ENCODE measurements at regions not wholly inside any gene's neighbourhood (a gene's known extent, or its start where the extent isn't known, plus 50 kb on each side); places are given as distances from the start of the nearest gene placed in this dataset.
"Not testable (repeated sequence)": the region's sequence is repeated elsewhere in the genome, so short reads cannot be mapped to it uniquely, and the experiment has no call there.

GRCh38 chr1:120542365-120542764, 127.5 kb downstream of the NBPF8 start:
- ATAC-seq; intact Hi-C loops (cut with DNase I); DNase-seq: not testable (repeated sequence)

GRCh38 chr1:120542940-120543339, 128.1 kb downstream of the NBPF8 start:
- intact Hi-C loops (cut with DNase I); ATAC-seq; DNase-seq: not testable (repeated sequence)

GRCh38 chr1:120544434-120544833, 129.6 kb downstream of the NBPF8 start:
- peak; percentile 81 to 91 for ATAC-seq
- DNase-seq, result peak; percentile 47
- intact Hi-C loops (cut with DNase I), result not testable (repeated sequence)

GRCh38 chr1:120550335-120550734, 135.5 kb downstream of the NBPF8 start:
- ATAC-seq; intact Hi-C loops (cut with DNase I): not testable (repeated sequence)

GRCh38 chr1:120552190-120552589, 137.4 kb downstream of the NBPF8 start:
- intact Hi-C loops (cut with DNase I); DNase-seq; ATAC-seq: not testable (repeated sequence)

More at GRCh38 chr1:120550335-120550734, 135.5 kb downstream of the NBPF8 start:
- not testable (repeated sequence) for DNase-seq

GRCh38 chr1:120557605-120558302, 142.9 kb downstream of the NBPF8 start:
- DNase-seq; intact Hi-C loops (cut with DNase I): not testable (repeated sequence)
- peak; percentile 12 to 43 for ATAC-seq

GRCh38 chr1:120558303-120559060, 143.6 kb downstream of the NBPF8 start:
- ATAC-seq (peak; percentile 95), DNase-seq (peak; percentile 74)
- intact Hi-C loops (cut with DNase I), result not testable (repeated sequence)

GRCh38 chr1:120561767-120562166, 146.9 kb downstream of the NBPF8 start:
- DNase-seq; ATAC-seq; intact Hi-C loops (cut with DNase I): not testable (repeated sequence)

- intact Hi-C loops (cut with DNase I); DNase-seq; ATAC-seq: not testable (repeated sequence)
Observed at GRCh38 chr1:120565396-120565795, 150.6 kb downstream of the NBPF8 start.

GRCh38 chr1:120567620-120568019, 152.8 kb downstream of the NBPF8 start:
- intact Hi-C loops (cut with DNase I); DNase-seq: not testable (repeated sequence)
- peak; percentile 42 to 76 for ATAC-seq

- DNase-seq; intact Hi-C loops (cut with DNase I); ATAC-seq: not testable (repeated sequence)
Observed at GRCh38 chr1:120575201-120575600, 148.5 kb upstream of the NBPF26 start.

- ATAC-seq; DNase-seq; intact Hi-C loops (cut with DNase I): not testable (repeated sequence)
Observed at GRCh38 chr1:120582135-120582534, 141.6 kb upstream of the NBPF26 start.

GRCh38 chr1:120586053-120586452, 137.7 kb upstream of the NBPF26 start:
- ATAC-seq; intact Hi-C loops (cut with DNase I); DNase-seq: not testable (repeated sequence)

GRCh38 chr1:120588811-120589210, 134.9 kb upstream of the NBPF26 start:
- DNase-seq; ATAC-seq; intact Hi-C loops (cut with DNase I): not testable (repeated sequence)

GRCh38 chr1:120591774-120592173, 132.0 kb upstream of the NBPF26 start:
- not testable (repeated sequence) for DNase-seq, ATAC-seq

GRCh38 chr1:120592943-120593342, 130.8 kb upstream of the NBPF26 start:
- intact Hi-C loops (cut with DNase I); DNase-seq: not testable (repeated sequence)

More at GRCh38 chr1:120591774-120592173, 132.0 kb upstream of the NBPF26 start:
- intact Hi-C loops (cut with DNase I), result not testable (repeated sequence)

GRCh38 chr1:120593648-120594047, 130.1 kb upstream of the NBPF26 start:
- intact Hi-C loops (cut with DNase I); DNase-seq: not testable (repeated sequence)
- ATAC-seq, result peak in 1 of 2 donors; percentile 62

More at GRCh38 chr1:120592943-120593342, 130.8 kb upstream of the NBPF26 start:
- ATAC-seq, result peak; percentile 92

- DNase-seq; intact Hi-C loops (cut with DNase I): not testable (repeated sequence)
- ATAC-seq, result peak; percentile 46 to 70
Observed at GRCh38 chr1:120598331-120598951, 125.3 kb upstream of the NBPF26 start.

- DNase-seq; ATAC-seq; intact Hi-C loops (cut with DNase I): not testable (repeated sequence)
Observed at GRCh38 chr1:120599511-120599910, 124.2 kb upstream of the NBPF26 start.
